Astrocyte of the hippocampus (primary cell): ENCODE measurements at regions not wholly inside any gene's neighbourhood (a gene's known extent, or its start where the extent isn't known, plus 50 kb on each side); places are given as distances from the start of the nearest gene placed in this dataset.

Experiments
- DNase-seq: peaks from one replicate; pipeline ENCODE4 v3.0.0; 2011; ENCODE audit warnings: low read depth, low spot score

- DNase-seq: no peak
Observed at GRCh38 chr10:44326474-44327030, 58.3 kb downstream of the CXCL12 start.

GRCh38 chr10:44325596-44326307 lies 59.1 kb downstream of the CXCL12 start:
- peak; percentile 40 for DNase-seq

GRCh38 chr10:44325157-44325556 lies 59.7 kb downstream of the CXCL12 start:
- DNase-seq: no peak

GRCh38 chr10:44323838-44324237 lies 61.1 kb downstream of the CXCL12 start:
- DNase-seq: no peak

GRCh38 chr10:44322137-44322536 lies 62.8 kb downstream of the CXCL12 start:
- no peak for DNase-seq

- no peak for DNase-seq
Observed at GRCh38 chr10:44320756-44321155, 64.1 kb downstream of the CXCL12 start.

- no peak for DNase-seq
Observed at GRCh38 chr10:44317856-44318255, 67.0 kb downstream of the CXCL12 start.

- no peak for DNase-seq
Observed at GRCh38 chr10:44316922-44317215, 68.0 kb downstream of the CXCL12 start.

GRCh38 chr10:44316187-44316921 lies 68.5 kb downstream of the CXCL12 start:
- no peak for DNase-seq

GRCh38 chr10:44314802-44315460 lies 70.0 kb downstream of the CXCL12 start:
- DNase-seq: no peak

GRCh38 chr10:44313761-44314165 lies 71.1 kb downstream of the CXCL12 start:
- DNase-seq: peak; percentile 65

GRCh38 chr10:44312401-44312800 lies 72.5 kb downstream of the CXCL12 start:
- no peak for DNase-seq

- no peak for DNase-seq
Observed at GRCh38 chr10:44311563-44312051, 73.3 kb downstream of the CXCL12 start.

GRCh38 chr10:44310762-44311562 lies 73.9 kb downstream of the CXCL12 start:
- peak; percentile 95 for DNase-seq

GRCh38 chr10:44309939-44310761 lies 74.7 kb downstream of the CXCL12 start:
- no peak for DNase-seq

GRCh38 chr10:44309361-44309760 lies 75.5 kb downstream of the CXCL12 start:
- DNase-seq: no peak

- no peak for DNase-seq
Observed at GRCh38 chr10:44308935-44309334, 76.0 kb downstream of the CXCL12 start.

- no peak for DNase-seq
Observed at GRCh38 chr10:44307691-44308090, 77.2 kb downstream of the CXCL12 start.

- peak; percentile 20 for DNase-seq
Observed at GRCh38 chr10:44306762-44307161, 78.1 kb downstream of the CXCL12 start.

- peak; percentile 75 for DNase-seq
Observed at GRCh38 chr10:44306147-44306710, 78.7 kb downstream of the CXCL12 start.
